ENCODE measurements at regions not wholly inside any gene's neighbourhood (a gene's known extent, or its start where the extent isn't known, plus 50 kb on each side); places are given as distances from the start of the nearest gene placed in this dataset.

DNA sequence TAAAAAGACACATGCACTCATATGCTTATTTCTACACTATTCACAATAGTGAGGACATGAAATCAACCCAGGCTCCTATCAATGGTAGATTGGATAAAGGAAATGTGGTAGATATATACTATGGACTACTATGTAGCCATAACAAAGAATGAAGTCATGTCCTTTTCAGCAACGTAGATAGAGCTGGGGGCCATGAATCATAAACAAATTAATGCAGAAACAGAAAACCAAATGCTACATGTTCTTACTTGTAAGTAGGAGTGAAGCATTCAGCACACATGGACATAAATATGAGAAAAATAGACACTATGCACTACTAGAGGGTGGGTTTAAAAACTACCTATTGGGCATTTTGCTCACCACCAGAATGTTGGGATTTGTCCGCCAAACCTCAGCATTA is 278.0 kb upstream of the MIS18BP1 start:
- DNase-seq (ENCODE audit: low read depth, low spot score), result no peak
- no peak for TF ChIP-seq POLR2AphosphoS5 (IDR thresholded peaks at IDR 0.05; ENCODE audit: borderline replicate concordance, low read depth, low read length)
- no peak for TF ChIP-seq FOXP2 (optimal IDR thresholded peaks at IDR 0.05; ENCODE audit: control extremely low read depth, extremely low read length, insufficient read depth)
- no peak for TF ChIP-seq EZH2 (IDR thresholded peaks at IDR 0.05)
- Histone ChIP-seq H3K9me3 (ENCODE audit: low read depth, low read length) (no peaks in the 10 kb centered on the region), H3K27ac (no peak overlapping the region), H3K36me3 (ENCODE audit: insufficient read depth, low read length) (no peaks in the 10 kb centered on the region), H3K4me3 (no peak overlapping the region), H3K9ac (ENCODE audit: insufficient read length) (no peak overlapping the region)

DNA sequence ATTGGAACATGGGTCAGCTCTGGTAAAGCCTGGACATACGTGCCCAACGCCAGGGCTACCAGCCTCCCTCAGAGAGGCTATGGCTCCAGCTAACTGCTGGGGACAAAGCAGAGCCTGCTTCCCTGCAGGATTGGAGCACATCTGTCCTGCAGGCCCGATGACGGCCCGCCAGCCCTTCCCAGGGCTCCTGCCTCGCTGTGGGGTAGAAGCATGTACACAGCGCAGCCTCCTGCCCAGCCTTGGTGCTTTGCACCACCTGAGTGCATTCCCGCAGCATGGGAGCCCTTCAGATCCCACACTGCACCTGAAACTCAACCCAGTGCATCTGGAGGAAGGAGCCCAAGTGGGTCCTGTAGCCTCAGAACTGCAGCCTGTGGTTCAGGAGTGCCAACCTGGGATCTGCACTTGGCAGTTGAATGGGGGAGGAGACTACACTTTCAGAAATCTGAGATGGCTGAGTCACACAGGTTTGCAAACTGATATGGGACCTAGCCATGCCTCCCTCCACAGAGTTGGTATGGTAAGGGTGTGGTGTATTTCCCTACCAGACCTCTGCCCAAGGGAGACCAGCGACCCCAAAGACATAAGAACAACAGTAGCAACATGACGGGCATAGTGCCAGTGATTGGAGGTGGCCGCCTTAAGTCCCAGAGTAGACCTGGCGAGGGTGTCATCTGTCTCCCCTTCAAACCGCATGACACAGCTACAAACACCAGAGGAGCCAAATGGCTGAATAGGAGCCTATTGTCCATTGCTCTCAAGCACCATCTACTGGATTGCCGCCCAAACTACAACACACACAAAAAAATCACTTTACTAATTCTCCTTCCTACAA is 273.9 kb upstream of the MIS18BP1 start:
- Histone ChIP-seq H3K9ac (ENCODE audit: insufficient read length) (no peak overlapping the region), H3K9me3 (ENCODE audit: low read depth, low read length) (no peaks in the 10 kb centered on the region), H3K4me3 (no peak overlapping the region), H3K36me3 (ENCODE audit: insufficient read depth, low read length) (no peaks in the 10 kb centered on the region), H3K27ac (no peak overlapping the region)
- peak; percentile 18 for DNase-seq (ENCODE audit: low read depth, low spot score)
- no peak for TF ChIP-seq EZH2 (IDR thresholded peaks at IDR 0.05)
- no peak for TF ChIP-seq POLR2AphosphoS5 (IDR thresholded peaks at IDR 0.05; ENCODE audit: borderline replicate concordance, low read depth, low read length)
- no peak for TF ChIP-seq FOXP2 (optimal IDR thresholded peaks at IDR 0.05; ENCODE audit: control extremely low read depth, extremely low read length, insufficient read depth)

DNA sequence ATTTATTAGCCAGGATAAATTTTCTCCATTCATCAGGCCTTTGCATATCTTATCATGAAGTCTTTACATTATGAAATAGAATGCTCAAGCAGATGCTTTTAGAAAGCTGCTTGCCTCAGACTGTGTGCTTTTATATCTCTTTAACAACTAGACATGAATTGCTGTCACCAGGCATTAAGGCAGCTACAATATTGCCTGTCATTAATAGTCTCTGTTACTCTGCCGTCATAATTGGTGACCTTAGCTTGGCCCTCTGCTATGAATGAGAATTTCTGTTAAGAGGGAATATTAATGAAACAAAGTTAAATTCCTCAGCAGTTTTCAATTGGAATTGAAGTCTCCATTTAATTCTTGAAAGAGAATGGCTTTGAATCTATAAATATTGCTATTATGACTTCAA is 266.8 kb upstream of the MIS18BP1 start:
- DNase-seq (ENCODE audit: low read depth, low spot score), result no peak
- Histone ChIP-seq H3K36me3 (ENCODE audit: insufficient read depth, low read length) (no peaks in the 10 kb centered on the region), H3K27ac (no peak overlapping the region), H3K9ac (ENCODE audit: insufficient read length) (no peak overlapping the region), H3K4me3 (no peak overlapping the region), H3K9me3 (ENCODE audit: low read depth, low read length) (no peaks in the 10 kb centered on the region)
- TF ChIP-seq EZH2 (IDR thresholded peaks at IDR 0.05), result no peak
- no peak for TF ChIP-seq POLR2AphosphoS5 (IDR thresholded peaks at IDR 0.05; ENCODE audit: borderline replicate concordance, low read depth, low read length)
- TF ChIP-seq FOXP2 (optimal IDR thresholded peaks at IDR 0.05; ENCODE audit: control extremely low read depth, extremely low read length, insufficient read depth), result no peak

DNA sequence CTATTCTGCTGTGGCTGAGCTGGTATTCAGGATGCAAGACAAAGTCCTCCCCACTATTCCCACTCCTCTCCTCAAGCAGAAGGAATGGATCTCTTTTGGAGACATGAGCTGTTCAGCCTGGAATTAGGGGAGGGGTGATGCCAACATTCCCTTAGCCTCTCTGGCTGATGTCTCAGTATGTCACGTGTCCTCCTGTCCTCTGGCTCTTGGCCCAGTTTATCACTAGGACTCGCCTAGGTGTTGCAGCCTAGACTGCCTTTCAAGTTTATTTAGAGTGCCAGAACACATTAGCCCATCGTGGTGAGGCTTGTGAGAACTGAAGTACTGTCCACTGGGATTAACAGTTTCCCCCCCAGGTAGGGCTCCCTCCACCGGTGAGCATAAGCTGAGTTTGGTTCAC is 239.9 kb upstream of the MIS18BP1 start:
- TF ChIP-seq POLR2AphosphoS5 (IDR thresholded peaks at IDR 0.05; ENCODE audit: borderline replicate concordance, low read depth, low read length), result no peak
- TF ChIP-seq FOXP2 (optimal IDR thresholded peaks at IDR 0.05; ENCODE audit: control extremely low read depth, extremely low read length, insufficient read depth), result no peak
- no peak for TF ChIP-seq EZH2 (IDR thresholded peaks at IDR 0.05)
- no peak overlapping the region for H3K4me3 ChIP-seq
- no peak overlapping the region for H3K27ac ChIP-seq
- H3K9me3 ChIP-seq (ENCODE audit: low read depth, low read length), result no peaks in the 10 kb centered on the region
- DNase-seq (ENCODE audit: low read depth, low spot score), result no peak
- no peak overlapping the region for H3K9ac ChIP-seq (ENCODE audit: insufficient read length)
- no peaks in the 10 kb centered on the region for H3K36me3 ChIP-seq (ENCODE audit: insufficient read depth, low read length)

DNA sequence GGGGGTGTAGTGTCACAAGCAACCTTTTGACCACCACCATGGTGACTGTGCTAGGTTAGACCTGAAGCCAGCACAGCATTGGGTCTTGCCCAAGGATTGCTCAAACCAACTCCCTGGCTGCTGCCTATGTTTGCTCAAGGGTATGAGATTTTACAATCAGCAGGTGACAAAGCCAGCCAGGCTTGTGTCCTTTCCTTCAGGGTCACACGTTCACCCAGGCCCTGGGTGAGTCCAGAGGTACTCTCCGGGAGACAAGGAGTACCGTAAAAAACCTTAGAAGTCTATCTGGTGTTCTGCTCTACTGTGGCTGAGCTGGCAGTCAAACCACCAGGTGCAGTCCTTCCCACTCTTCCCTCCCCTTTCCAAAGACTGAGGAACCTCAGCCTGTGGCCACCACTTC is 238.9 kb upstream of the MIS18BP1 start:
- H3K9ac ChIP-seq (ENCODE audit: insufficient read length), result no peak overlapping the region
- no peaks in the 10 kb centered on the region for H3K9me3 ChIP-seq (ENCODE audit: low read depth, low read length)
- DNase-seq (ENCODE audit: low read depth, low spot score), result no peak
- H3K36me3 ChIP-seq (ENCODE audit: insufficient read depth, low read length), result no peaks in the 10 kb centered on the region
- no peak overlapping the region for H3K27ac ChIP-seq
- no peak for TF ChIP-seq POLR2AphosphoS5 (IDR thresholded peaks at IDR 0.05; ENCODE audit: borderline replicate concordance, low read depth, low read length)
- no peak for TF ChIP-seq FOXP2 (optimal IDR thresholded peaks at IDR 0.05; ENCODE audit: control extremely low read depth, extremely low read length, insufficient read depth)
- no peak for TF ChIP-seq EZH2 (IDR thresholded peaks at IDR 0.05)
- no peak overlapping the region for H3K4me3 ChIP-seq

DNA sequence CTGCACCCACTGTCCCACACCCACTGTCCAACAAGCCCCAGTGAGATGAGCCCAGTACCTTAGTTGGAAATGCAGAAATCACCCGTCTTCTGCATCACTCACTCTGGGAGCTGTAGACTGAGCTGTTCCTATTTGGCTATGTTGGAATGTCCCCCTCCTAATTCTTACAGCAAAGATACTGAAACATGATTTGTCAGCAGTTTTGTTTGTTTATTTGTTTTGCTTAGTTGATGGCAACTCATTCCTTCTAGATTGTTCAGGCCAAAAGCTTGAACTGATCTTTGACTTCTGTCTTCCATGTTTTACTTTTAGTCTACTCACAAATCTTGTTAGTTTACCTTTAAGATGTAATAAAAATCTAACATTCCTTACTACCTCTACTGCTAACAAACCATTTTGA is 233.6 kb upstream of the MIS18BP1 start:
- no peak overlapping the region for H3K9ac ChIP-seq (ENCODE audit: insufficient read length)
- no peak for TF ChIP-seq FOXP2 (optimal IDR thresholded peaks at IDR 0.05; ENCODE audit: control extremely low read depth, extremely low read length, insufficient read depth)
- no peak for DNase-seq (ENCODE audit: low read depth, low spot score)
- H3K36me3 ChIP-seq (ENCODE audit: insufficient read depth, low read length), result no peaks in the 10 kb centered on the region
- H3K9me3 ChIP-seq (ENCODE audit: low read depth, low read length), result no peaks in the 10 kb centered on the region
- no peak overlapping the region for H3K4me3 ChIP-seq
- no peak overlapping the region for H3K27ac ChIP-seq

GRCh38 chr14:45467023-45467422 is 214.0 kb upstream of the MIS18BP1 start:
- DNase-seq (ENCODE audit: low read depth, low spot score), result no peak
- H3K4me3 ChIP-seq, result no peak overlapping the region
- no peaks in the 10 kb centered on the region for H3K9me3 ChIP-seq (ENCODE audit: low read depth, low read length)
- no peaks in the 10 kb centered on the region for H3K36me3 ChIP-seq (ENCODE audit: insufficient read depth, low read length)
- no peak for TF ChIP-seq POLR2AphosphoS5 (IDR thresholded peaks at IDR 0.05; ENCODE audit: borderline replicate concordance, low read depth, low read length)
- TF ChIP-seq FOXP2 (optimal IDR thresholded peaks at IDR 0.05; ENCODE audit: control extremely low read depth, extremely low read length, insufficient read depth), result no peak
- no peak for TF ChIP-seq EZH2 (IDR thresholded peaks at IDR 0.05)
- no peak overlapping the region for H3K9ac ChIP-seq (ENCODE audit: insufficient read length)
- no peak overlapping the region for H3K27ac ChIP-seq

GRCh38 chr14:45434221-45434620 is 181.2 kb upstream of the MIS18BP1 start:
- Histone ChIP-seq H3K36me3 (ENCODE audit: insufficient read depth, low read length) (no peaks in the 10 kb centered on the region), H3K4me3 (no peak overlapping the region), H3K9ac (ENCODE audit: insufficient read length) (no peak overlapping the region), H3K9me3 (ENCODE audit: low read depth, low read length) (no peaks in the 10 kb centered on the region), H3K27ac (no peak overlapping the region)
- no peak for DNase-seq (ENCODE audit: low read depth, low spot score)
- TF ChIP-seq EZH2 (IDR thresholded peaks at IDR 0.05), result no peak
- TF ChIP-seq FOXP2 (optimal IDR thresholded peaks at IDR 0.05; ENCODE audit: control extremely low read depth, extremely low read length, insufficient read depth), result no peak
- TF ChIP-seq POLR2AphosphoS5 (IDR thresholded peaks at IDR 0.05; ENCODE audit: borderline replicate concordance, low read depth, low read length), result no peak
